Lower leg skin (tissue), 4 donors: ENCODE measurements at regions not wholly inside any gene's neighbourhood (a gene's known extent, or its start where the extent isn't known, plus 50 kb on each side); places are given as distances from the start of the nearest gene placed in this dataset.

Experiments
- DNase-seq, 2 donors: peaks; one replicate each; pipeline ENCODE4 v3.0.0-alpha.2; 2019; ENCODE audit warnings: low spot score in 2 of 2
- H3K4me3 ChIP-seq: fragments of 200-600 bp; sonication (generic); 2 replicates; pipeline ENCODE4 v1.5.1; 2017; ENCODE audit warnings: mild to moderate bottlenecking, low read depth; ENCODE audit not compliant: poor library complexity, severe bottlenecking
- CTCF ChIP-seq, 3 donors: fragments of 450-650 bp; IDR thresholded peaks; one replicate each; pipeline ENCODE4 v1.5.1; 2016; ENCODE audit warnings: antibody characterized with exemption in 3 of 3, mild to moderate bottlenecking in 3 of 3, moderate library complexity in 2 of 3
- POLR2A ChIP-seq, 2 donors: fragments of 450-650 bp; IDR thresholded peaks; one replicate each; pipeline ENCODE4 v1.6.1; 2016 to 2017; ENCODE audit warnings: antibody characterized with exemption in 2 of 2, mild to moderate bottlenecking in 1 of 2, moderate library complexity in 1 of 2
- WGBS, 2 donors: methylation state at CpG; one replicate each; pipeline ENCODE4 v1.1.5; 2018; 5-methylcytosine and 5-hydroxymethylcytosine counted together
- intact Hi-C: fragments of 100-400 bp; cut with DNase I; formaldehyde crosslinking; loops from one replicate; pipeline ENCODE4 v1.15.0; 2023; ENCODE audit warnings: low total_unique reads

- no peak overlapping the region for H3K4me3 ChIP-seq
- intact Hi-C loops, result no loop called here
- TF ChIP-seq POLR2A (IDR thresholded peaks at IDR 0.05) (no peak), CTCF (IDR thresholded peaks at IDR 0.05) (no peak)
- WGBS, 2 donors, result 46 to 52% methylated on average over 5 of the region's 5 CpGs
- DNase-seq, result no peak
Observed at GRCh38 chr5:20109326-20109725, 121.3 kb upstream of the CDH18 start.

GRCh38 chr5:20105915-20106314 is 117.9 kb upstream of the CDH18 start:
- intact Hi-C loops, result no loop called here

GRCh38 chr5:20102293-20102692 is 114.3 kb upstream of the CDH18 start:
- intact Hi-C loops, result no loop called here
- 55 to 59% methylated on average over 7 of the region's 7 CpGs for WGBS, 2 donors
- no peak for DNase-seq
- no peak overlapping the region for H3K4me3 ChIP-seq
- no peak for TF ChIP-seq CTCF (IDR thresholded peaks at IDR 0.05)
- TF ChIP-seq POLR2A (IDR thresholded peaks at IDR 0.05), result no peak

More at GRCh38 chr5:20105915-20106314, 117.9 kb upstream of the CDH18 start:
- WGBS, 2 donors, result 48 to 50% methylated on average over 5 of the region's 5 CpGs
- TF ChIP-seq POLR2A (IDR thresholded peaks at IDR 0.05), result no peak
- no peak for TF ChIP-seq CTCF (IDR thresholded peaks at IDR 0.05)
- no peak overlapping the region for H3K4me3 ChIP-seq
- DNase-seq, result no peak

- no peak for DNase-seq
- H3K4me3 ChIP-seq, result no peak overlapping the region
- intact Hi-C loops, result no loop called here
- no peak for TF ChIP-seq POLR2A (IDR thresholded peaks at IDR 0.05)
- no peak for TF ChIP-seq CTCF (IDR thresholded peaks at IDR 0.05)
- WGBS, 2 donors, result 66 to 79% methylated on average over 1 of the region's 1 CpG
Observed at GRCh38 chr5:20098694-20099093, 110.7 kb upstream of the CDH18 start.

- H3K4me3 ChIP-seq, result no peak overlapping the region
- intact Hi-C loops, result no loop called here
- no peak for TF ChIP-seq CTCF (IDR thresholded peaks at IDR 0.05)
- no peak for TF ChIP-seq POLR2A (IDR thresholded peaks at IDR 0.05)
- DNase-seq, result no peak
- 62 to 66% methylated on average over 2 of the region's 2 CpGs for WGBS, 2 donors
Observed at GRCh38 chr5:20088361-20088760, 100.4 kb upstream of the CDH18 start.

- no peak overlapping the region for H3K4me3 ChIP-seq
- no peak for DNase-seq
- intact Hi-C loops, result no loop called here
- TF ChIP-seq POLR2A (IDR thresholded peaks at IDR 0.05) (no peak), CTCF (IDR thresholded peaks at IDR 0.05) (no peak)
- WGBS, 2 donors, result 54 to 65% methylated on average over 2 of the region's 2 CpGs
Observed at GRCh38 chr5:20087299-20087698, 99.3 kb upstream of the CDH18 start.
